LNCaP clone FGC (cell line): ENCODE measurements at regions not wholly inside any gene's neighbourhood (a gene's known extent, or its start where the extent isn't known, plus 50 kb on each side); places are given as distances from the start of the nearest gene placed in this dataset.
"Not testable (repeated sequence)": the region's sequence is repeated elsewhere in the genome, so short reads cannot be mapped to it uniquely, and the experiment has no call there.

Experiments used
- DNase-seq: peaks from one replicate; pipeline ENCODE4 v3.0.0-alpha.2; 2011; ENCODE audit warnings: low read depth
- H3K4me3 ChIP-seq: 2 replicates; pipeline ENCODE4 v1.5.1; 2011; ENCODE audit warnings: mild to moderate bottlenecking, low read depth, low read length, control low read depth
- CTCF ChIP-seq: IDR thresholded peaks from 2 replicates; pipeline ENCODE4 v1.5.1; 2012; ENCODE audit warnings: mild to moderate bottlenecking; ENCODE audit not compliant: control insufficient read depth, insufficient read depth; ENCODE audit errors: extremely low read depth

GRCh38 chr11:7170431-7170830 is 81.3 kb upstream of the SYT9 start:
- H3K4me3 ChIP-seq: no peak overlapping the region
- no peak for DNase-seq
- TF ChIP-seq CTCF: no peak

DNA sequence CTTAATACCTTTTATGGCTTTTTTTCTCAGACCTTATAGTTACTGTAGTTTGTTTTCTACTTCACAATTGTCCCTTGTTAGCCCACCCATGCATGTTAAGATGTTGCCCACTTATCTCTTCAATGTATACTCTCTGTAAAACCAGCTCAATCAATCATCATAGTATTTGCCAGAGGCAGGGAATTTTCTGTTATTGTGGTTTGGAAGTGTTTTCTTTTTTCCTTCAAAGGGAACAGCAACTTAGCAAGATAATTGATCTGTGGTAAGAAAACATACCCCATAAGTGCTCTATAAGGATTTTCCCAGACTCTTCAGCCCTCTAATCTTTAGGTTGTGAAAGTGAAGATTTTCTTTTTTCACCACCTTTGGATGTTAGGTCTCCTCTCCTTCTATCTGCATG is 76.7 kb upstream of the SYT9 start:
- no peak for TF ChIP-seq CTCF

GRCh38 chr11:7186190-7186589 is 65.5 kb upstream of the SYT9 start:
- no peak for DNase-seq
- no peak for TF ChIP-seq CTCF

More for the DNA sequence above, 76.7 kb upstream of the SYT9 start:
- no peak overlapping the region for H3K4me3 ChIP-seq
- no peak for DNase-seq

GRCh38 chr11:7186676-7187075 is 65.0 kb upstream of the SYT9 start:
- H3K4me3 ChIP-seq: no peak overlapping the region
- no peak for TF ChIP-seq CTCF
- no peak for DNase-seq

More at GRCh38 chr11:7186190-7186589, 65.5 kb upstream of the SYT9 start:
- H3K4me3 ChIP-seq: no peak overlapping the region

- not testable (repeated sequence) for H3K4me3 ChIP-seq, DNase-seq
Observed at GRCh38 chr11:7192785-7193184, 58.9 kb upstream of the SYT9 start.

GRCh38 chr11:7196396-7197146 is 55.1 kb upstream of the SYT9 start:
- TF ChIP-seq CTCF: no peak
- H3K4me3 ChIP-seq: no peak overlapping the region
- DNase-seq: no peak

DNA sequence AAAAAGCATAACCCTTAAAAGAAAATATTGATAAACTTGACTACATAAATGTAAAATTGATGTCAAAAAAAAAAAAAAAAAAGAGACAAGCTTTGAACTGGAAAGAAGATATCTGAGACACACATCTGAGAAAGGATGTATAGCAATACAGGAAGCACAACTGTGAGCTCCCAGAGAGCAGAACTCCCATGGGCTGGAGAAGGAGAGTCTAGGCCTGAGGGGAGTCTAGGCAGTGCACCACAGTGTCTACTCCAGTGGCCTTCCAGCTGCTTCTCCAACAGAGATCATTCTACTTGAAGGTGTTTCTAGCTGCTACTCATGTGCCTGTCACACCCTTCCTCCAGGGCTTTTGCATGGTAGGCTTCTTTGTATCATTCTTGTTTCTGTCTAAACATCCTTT is 54.2 kb upstream of the SYT9 start:
- no peak for TF ChIP-seq CTCF
- H3K4me3 ChIP-seq: no peak overlapping the region
- DNase-seq: no peak
